GM06990 (cell line): ENCODE measurements at regions not wholly inside any gene's neighbourhood (a gene's known extent, or its start where the extent isn't known, plus 50 kb on each side); places are given as distances from the start of the nearest gene placed in this dataset.

Experiments
- DNase-seq: peaks from one replicate; pipeline ENCODE4 v3.0.0-alpha.2; 2011; ENCODE audit not compliant: insufficient read length; ENCODE audit errors: extremely low read depth
- H3K27me3 ChIP-seq: replicated peaks from 2 replicates; pipeline ENCODE4 v1.6.0; 2011; ENCODE audit warnings: low read length; ENCODE audit not compliant: control insufficient read depth, insufficient read depth
- H3K36me3 ChIP-seq: 2 replicates; pipeline ENCODE4 v1.5.1; 2011; ENCODE audit warnings: low read length; ENCODE audit not compliant: control insufficient read depth, insufficient read depth
- H3K4me3 ChIP-seq: replicated peaks from 2 replicates; pipeline ENCODE4 v1.5.1; 2011; ENCODE audit warnings: low read depth, mild to moderate bottlenecking, control low read depth, low read length
- CTCF ChIP-seq: IDR thresholded peaks from 2 replicates; pipeline ENCODE4 v1.5.1; 2011; ENCODE audit warnings: low read length, control low read depth, mild to moderate bottlenecking, inconsistent platforms; ENCODE audit not compliant: insufficient read depth, poor library complexity, severe bottlenecking

- no peak for TF ChIP-seq CTCF
- Histone ChIP-seq H3K4me3 (no peak overlapping the region), H3K27me3 (no peaks in the 10 kb centered on the region; the same call in 1 of the 2 replicates), H3K36me3 (no peaks in the 10 kb centered on the region)
- DNase-seq, result no peak
Measured at GRCh38 chr10:44689368-44689767, 221.8 kb upstream of the TMEM72 start.

DNA sequence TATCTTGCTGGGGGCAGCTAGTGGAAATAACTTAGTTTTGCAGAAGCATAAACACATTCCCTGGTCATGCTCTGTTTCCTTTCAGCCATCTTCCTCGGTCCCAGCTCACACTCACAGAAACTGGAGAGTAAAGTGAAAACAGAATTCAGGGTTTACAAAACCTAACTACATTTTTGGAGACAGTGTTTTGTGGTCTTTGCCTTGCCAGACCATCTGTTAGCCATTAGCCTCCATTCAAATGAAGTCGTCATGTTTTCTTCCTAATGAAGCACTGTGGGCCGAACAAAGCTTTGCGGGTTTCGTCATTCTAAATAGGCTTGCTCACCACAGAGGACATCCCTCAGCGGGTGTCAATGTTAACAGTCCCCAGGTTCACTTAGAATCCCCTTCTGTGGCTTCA lies 214.6 kb upstream of the TMEM72 start:
- TF ChIP-seq CTCF, result no peak
- no peaks in the 10 kb centered on the region for H3K36me3 ChIP-seq
- H3K4me3 ChIP-seq, result no peak overlapping the region
- H3K27me3 ChIP-seq, result no peaks in the 10 kb centered on the region; the same call in 1 of the 2 replicates
- no peak for DNase-seq

GRCh38 chr10:44697116-44697515 lies 214.0 kb upstream of the TMEM72 start:
- no peak for TF ChIP-seq CTCF
- H3K27me3 ChIP-seq, result no peaks in the 10 kb centered on the region; the same call in 1 of the 2 replicates
- H3K4me3 ChIP-seq, result no peak overlapping the region
- no peaks in the 10 kb centered on the region for H3K36me3 ChIP-seq
- no peak for DNase-seq

GRCh38 chr10:44702531-44702930 lies 208.6 kb upstream of the TMEM72 start:
- DNase-seq, result no peak
- no peak for TF ChIP-seq CTCF
- H3K27me3 ChIP-seq, result no peaks in the 10 kb centered on the region; the same call in 1 of the 2 replicates
- no peak overlapping the region for H3K4me3 ChIP-seq
- H3K36me3 ChIP-seq, result no peaks in the 10 kb centered on the region

GRCh38 chr10:44703241-44704155 lies 207.6 kb upstream of the TMEM72 start:
- TF ChIP-seq CTCF, result no peak
- DNase-seq, result no peak
- H3K36me3 ChIP-seq, result no peaks in the 10 kb centered on the region
- H3K4me3 ChIP-seq, result no peak overlapping the region
- no peaks in the 10 kb centered on the region; the same call in 1 of the 2 replicates for H3K27me3 ChIP-seq

- Histone ChIP-seq H3K36me3 (no peaks in the 10 kb centered on the region), H3K27me3 (no peaks in the 10 kb centered on the region; the same call in 1 of the 2 replicates), H3K4me3 (no peak overlapping the region)
- no peak for TF ChIP-seq CTCF
- DNase-seq, result no peak
Measured at GRCh38 chr10:44704616-44705015, 206.5 kb upstream of the TMEM72 start.
